ENCODE measurements at regions not wholly inside any gene's neighbourhood (a gene's known extent, or its start where the extent isn't known, plus 50 kb on each side); places are given as distances from the start of the nearest gene placed in this dataset.

DNA sequence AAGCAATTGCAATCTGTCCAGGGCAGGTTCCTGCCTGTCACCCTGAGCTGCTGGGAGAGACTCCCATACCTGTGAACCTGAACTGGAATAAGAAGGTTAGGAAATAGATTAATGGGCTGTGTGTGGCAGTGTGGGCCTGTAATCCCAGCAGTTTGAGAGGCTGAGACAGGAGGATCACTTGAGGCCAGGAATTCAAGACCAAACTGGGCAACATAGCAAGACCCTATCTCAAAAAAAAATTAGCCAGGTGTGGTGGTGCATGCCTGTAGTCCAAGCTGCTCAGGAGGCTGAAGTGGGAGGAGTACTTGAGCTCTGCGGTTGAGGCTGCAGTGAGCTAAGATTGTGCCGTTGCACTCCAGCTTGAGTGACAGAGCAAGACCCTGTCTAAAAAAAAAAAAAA, 127.7 kb upstream of the DSEL start:
- H3K4me1 Mint-ChIP-seq (ENCODE audit: low read depth), result no peaks in the 10 kb centered on the region
- H3K4me3 Mint-ChIP-seq (ENCODE audit: unreplicated experiment), result no peak overlapping the region
- H3K27ac Mint-ChIP-seq (ENCODE audit: unreplicated experiment), result no peak overlapping the region
- no peak for DNase-seq (ENCODE audit: low spot score)
- no peaks in the 10 kb centered on the region for H3K27me3 Mint-ChIP-seq (ENCODE audit: low read depth)
- H3K9me3 Mint-ChIP-seq (ENCODE audit: low read depth), result peaks cover 10% of the 10 kb centered on the region
- H3K36me3 Mint-ChIP-seq (ENCODE audit: low read depth), result peaks cover 2% of the 10 kb centered on the region
- no peak for TF ChIP-seq CTCF (IDR thresholded peaks at IDR 0.05)

- H3K4me1 Mint-ChIP-seq (ENCODE audit: low read depth), result no peaks in the 10 kb centered on the region
- H3K27me3 Mint-ChIP-seq (ENCODE audit: low read depth), result no peaks in the 10 kb centered on the region
- DNase-seq (ENCODE audit: low spot score), result no peak
- no peaks in the 10 kb centered on the region for H3K9me3 Mint-ChIP-seq (ENCODE audit: low read depth)
- no peak for TF ChIP-seq CTCF (IDR thresholded peaks at IDR 0.05)
- no peak overlapping the region for H3K4me3 Mint-ChIP-seq (ENCODE audit: unreplicated experiment)
- H3K27ac Mint-ChIP-seq (ENCODE audit: unreplicated experiment), result no peak overlapping the region
- H3K36me3 Mint-ChIP-seq (ENCODE audit: low read depth), result no peaks in the 10 kb centered on the region
Measured at GRCh38 chr18:67639872-67640271, 123.4 kb upstream of the DSEL start.

- no peaks in the 10 kb centered on the region for H3K27me3 Mint-ChIP-seq (ENCODE audit: low read depth)
- no peak for TF ChIP-seq CTCF (IDR thresholded peaks at IDR 0.05)
- H3K36me3 Mint-ChIP-seq (ENCODE audit: low read depth), result no peaks in the 10 kb centered on the region
- H3K4me3 Mint-ChIP-seq (ENCODE audit: unreplicated experiment), result no peak overlapping the region
- no peaks in the 10 kb centered on the region for H3K9me3 Mint-ChIP-seq (ENCODE audit: low read depth)
- peak; percentile 66 for DNase-seq (ENCODE audit: low spot score)
- H3K4me1 Mint-ChIP-seq (ENCODE audit: low read depth), result peaks cover 3% of the 10 kb centered on the region
- no peak overlapping the region for H3K27ac Mint-ChIP-seq (ENCODE audit: unreplicated experiment)
Measured at GRCh38 chr18:67636597-67637385, 120.3 kb upstream of the DSEL start.

DNA sequence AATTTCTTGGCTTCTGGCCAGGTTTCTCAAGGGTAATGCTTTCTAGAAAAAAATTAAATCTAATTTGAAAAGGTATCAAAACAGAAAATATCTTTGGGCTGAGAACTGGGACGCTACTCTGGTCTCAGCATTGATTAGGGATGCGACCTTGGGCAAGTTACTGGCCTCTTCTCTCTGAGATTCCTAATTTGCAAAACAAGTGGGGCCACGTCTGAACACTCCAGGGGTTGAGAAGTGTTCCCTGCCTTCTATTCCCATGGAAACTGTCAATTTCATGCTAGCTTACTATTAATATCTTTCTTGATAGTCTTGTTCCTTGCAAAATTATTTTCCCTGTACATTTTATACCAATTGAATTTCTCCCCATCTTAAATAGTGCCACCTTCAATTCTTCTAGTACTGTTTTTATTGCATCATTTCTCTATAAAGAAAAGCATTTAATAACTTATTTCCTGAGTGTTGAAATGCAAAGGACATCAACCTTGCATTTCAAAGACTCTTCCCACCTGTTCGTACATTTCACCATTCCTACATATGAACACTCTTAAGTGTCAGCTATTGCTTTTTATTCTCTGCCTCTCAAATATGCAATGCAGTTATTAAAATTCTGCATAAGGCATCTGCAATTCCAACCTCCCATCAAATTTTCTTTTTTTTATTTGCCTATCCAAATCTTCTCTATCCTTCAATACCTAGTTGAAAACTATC, 118.3 kb upstream of the DSEL start:
- H3K27ac Mint-ChIP-seq (ENCODE audit: unreplicated experiment), result no peak overlapping the region
- H3K27me3 Mint-ChIP-seq (ENCODE audit: low read depth), result no peaks in the 10 kb centered on the region
- no peak for TF ChIP-seq CTCF (IDR thresholded peaks at IDR 0.05)
- DNase-seq (ENCODE audit: low spot score), result no peak
- no peaks in the 10 kb centered on the region for H3K36me3 Mint-ChIP-seq (ENCODE audit: low read depth)
- peaks cover 3% of the 10 kb centered on the region for H3K4me1 Mint-ChIP-seq (ENCODE audit: low read depth)
- H3K9me3 Mint-ChIP-seq (ENCODE audit: low read depth), result no peaks in the 10 kb centered on the region
- H3K4me3 Mint-ChIP-seq (ENCODE audit: unreplicated experiment), result no peak overlapping the region

DNA sequence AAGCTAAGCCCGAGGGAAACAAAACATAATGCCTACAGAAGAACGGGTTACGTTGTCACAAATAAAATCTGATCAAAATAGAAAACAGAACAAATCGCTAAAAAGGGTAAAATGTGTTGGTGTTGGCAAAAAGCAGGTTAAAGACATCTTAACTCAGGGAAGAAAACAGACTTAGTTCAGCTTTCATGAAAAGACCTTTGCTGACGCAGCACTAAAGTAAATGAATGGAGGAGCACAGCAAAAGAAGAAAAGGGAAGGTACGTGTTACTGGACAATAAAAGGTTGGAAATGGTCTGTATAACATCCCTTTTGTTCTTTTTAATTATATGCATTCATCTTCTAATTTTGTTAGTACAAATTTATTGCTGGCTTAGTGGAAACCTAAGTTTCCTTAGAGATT, 117.4 kb upstream of the DSEL start:
- DNase-seq (ENCODE audit: low spot score), result no peak
- Mint-ChIP-seq H3K4me3 (ENCODE audit: unreplicated experiment) (no peak overlapping the region), H3K27me3 (ENCODE audit: low read depth) (no peaks in the 10 kb centered on the region), H3K4me1 (ENCODE audit: low read depth) (peaks cover 3% of the 10 kb centered on the region), H3K27ac (ENCODE audit: unreplicated experiment) (no peak overlapping the region), H3K9me3 (ENCODE audit: low read depth) (no peaks in the 10 kb centered on the region), H3K36me3 (ENCODE audit: low read depth) (no peaks in the 10 kb centered on the region)
- TF ChIP-seq CTCF (IDR thresholded peaks at IDR 0.05), result no peak
